ENCODE measurements at regions not wholly inside any gene's neighbourhood (a gene's known extent, or its start where the extent isn't known, plus 50 kb on each side); places are given as distances from the start of the nearest gene placed in this dataset.

GRCh38 chr15:93610944-93611343, 521.9 kb upstream of the RGMA start (continued):
- TF ChIP-seq, protein P1, sequence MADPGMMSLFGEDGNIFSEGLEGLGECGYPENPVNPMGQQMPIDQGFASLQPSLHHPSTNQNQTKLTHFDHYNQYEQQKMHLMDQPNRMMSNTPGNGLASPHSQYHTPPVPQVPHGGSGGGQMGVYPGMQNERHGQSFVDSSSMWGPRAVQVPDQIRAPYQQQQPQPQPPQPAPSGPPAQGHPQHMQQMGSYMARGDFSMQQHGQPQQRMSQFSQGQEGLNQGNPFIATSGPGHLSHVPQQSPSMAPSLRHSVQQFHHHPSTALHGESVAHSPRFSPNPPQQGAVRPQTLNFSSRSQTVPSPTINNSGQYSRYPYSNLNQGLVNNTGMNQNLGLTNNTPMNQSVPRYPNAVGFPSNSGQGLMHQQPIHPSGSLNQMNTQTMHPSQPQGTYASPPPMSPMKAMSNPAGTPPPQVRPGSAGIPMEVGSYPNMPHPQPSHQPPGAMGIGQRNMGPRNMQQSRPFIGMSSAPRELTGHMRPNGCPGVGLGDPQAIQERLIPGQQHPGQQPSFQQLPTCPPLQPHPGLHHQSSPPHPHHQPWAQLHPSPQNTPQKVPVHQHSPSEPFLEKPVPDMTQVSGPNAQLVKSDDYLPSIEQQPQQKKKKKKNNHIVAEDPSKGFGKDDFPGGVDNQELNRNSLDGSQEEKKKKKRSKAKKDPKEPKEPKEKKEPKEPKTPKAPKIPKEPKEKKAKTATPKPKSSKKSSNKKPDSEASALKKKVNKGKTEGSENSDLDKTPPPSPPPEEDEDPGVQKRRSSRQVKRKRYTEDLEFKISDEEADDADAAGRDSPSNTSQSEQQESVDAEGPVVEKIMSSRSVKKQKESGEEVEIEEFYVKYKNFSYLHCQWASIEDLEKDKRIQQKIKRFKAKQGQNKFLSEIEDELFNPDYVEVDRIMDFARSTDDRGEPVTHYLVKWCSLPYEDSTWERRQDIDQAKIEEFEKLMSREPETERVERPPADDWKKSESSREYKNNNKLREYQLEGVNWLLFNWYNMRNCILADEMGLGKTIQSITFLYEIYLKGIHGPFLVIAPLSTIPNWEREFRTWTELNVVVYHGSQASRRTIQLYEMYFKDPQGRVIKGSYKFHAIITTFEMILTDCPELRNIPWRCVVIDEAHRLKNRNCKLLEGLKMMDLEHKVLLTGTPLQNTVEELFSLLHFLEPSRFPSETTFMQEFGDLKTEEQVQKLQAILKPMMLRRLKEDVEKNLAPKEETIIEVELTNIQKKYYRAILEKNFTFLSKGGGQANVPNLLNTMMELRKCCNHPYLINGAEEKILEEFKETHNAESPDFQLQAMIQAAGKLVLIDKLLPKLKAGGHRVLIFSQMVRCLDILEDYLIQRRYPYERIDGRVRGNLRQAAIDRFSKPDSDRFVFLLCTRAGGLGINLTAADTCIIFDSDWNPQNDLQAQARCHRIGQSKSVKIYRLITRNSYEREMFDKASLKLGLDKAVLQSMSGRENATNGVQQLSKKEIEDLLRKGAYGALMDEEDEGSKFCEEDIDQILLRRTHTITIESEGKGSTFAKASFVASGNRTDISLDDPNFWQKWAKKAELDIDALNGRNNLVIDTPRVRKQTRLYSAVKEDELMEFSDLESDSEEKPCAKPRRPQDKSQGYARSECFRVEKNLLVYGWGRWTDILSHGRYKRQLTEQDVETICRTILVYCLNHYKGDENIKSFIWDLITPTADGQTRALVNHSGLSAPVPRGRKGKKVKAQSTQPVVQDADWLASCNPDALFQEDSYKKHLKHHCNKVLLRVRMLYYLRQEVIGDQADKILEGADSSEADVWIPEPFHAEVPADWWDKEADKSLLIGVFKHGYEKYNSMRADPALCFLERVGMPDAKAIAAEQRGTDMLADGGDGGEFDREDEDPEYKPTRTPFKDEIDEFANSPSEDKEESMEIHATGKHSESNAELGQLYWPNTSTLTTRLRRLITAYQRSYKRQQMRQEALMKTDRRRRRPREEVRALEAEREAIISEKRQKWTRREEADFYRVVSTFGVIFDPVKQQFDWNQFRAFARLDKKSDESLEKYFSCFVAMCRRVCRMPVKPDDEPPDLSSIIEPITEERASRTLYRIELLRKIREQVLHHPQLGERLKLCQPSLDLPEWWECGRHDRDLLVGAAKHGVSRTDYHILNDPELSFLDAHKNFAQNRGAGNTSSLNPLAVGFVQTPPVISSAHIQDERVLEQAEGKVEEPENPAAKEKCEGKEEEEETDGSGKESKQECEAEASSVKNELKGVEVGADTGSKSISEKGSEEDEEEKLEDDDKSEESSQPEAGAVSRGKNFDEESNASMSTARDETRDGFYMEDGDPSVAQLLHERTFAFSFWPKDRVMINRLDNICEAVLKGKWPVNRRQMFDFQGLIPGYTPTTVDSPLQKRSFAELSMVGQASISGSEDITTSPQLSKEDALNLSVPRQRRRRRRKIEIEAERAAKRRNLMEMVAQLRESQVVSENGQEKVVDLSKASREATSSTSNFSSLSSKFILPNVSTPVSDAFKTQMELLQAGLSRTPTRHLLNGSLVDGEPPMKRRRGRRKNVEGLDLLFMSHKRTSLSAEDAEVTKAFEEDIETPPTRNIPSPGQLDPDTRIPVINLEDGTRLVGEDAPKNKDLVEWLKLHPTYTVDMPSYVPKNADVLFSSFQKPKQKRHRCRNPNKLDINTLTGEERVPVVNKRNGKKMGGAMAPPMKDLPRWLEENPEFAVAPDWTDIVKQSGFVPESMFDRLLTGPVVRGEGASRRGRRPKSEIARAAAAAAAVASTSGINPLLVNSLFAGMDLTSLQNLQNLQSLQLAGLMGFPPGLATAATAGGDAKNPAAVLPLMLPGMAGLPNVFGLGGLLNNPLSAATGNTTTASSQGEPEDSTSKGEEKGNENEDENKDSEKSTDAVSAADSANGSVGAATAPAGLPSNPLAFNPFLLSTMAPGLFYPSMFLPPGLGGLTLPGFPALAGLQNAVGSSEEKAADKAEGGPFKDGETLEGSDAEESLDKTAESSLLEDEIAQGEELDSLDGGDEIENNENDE (IDR thresholded peaks at IDR 0.05; ENCODE audit: insufficient replicate concordance, low read length), result no peak
- TF ChIP-seq SIRT6 (IDR thresholded peaks at IDR 0.05; ENCODE audit: low read length), result no peak
- no peak for TF ChIP-seq USF2 (IDR thresholded peaks at IDR 0.05; ENCODE audit: low read length)
- no peak for TF ChIP-seq CREB1 (IDR thresholded peaks at IDR 0.05)
- no peak for TF ChIP-seq EGR1 (IDR thresholded peaks at IDR 0.05; ENCODE audit: borderline replicate concordance, low read depth, low read length)
- TF ChIP-seq NANOG (IDR thresholded peaks at IDR 0.05; ENCODE audit: insufficient read depth, low read depth, low read length, poor library complexity, severe bottlenecking), result no peak
- TF ChIP-seq, protein P2, sequence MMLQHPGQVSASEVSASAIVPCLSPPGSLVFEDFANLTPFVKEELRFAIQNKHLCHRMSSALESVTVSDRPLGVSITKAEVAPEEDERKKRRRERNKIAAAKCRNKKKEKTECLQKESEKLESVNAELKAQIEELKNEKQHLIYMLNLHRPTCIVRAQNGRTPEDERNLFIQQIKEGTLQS (IDR thresholded peaks at IDR 0.05; ENCODE audit: insufficient read depth, low read depth, low read length), result no peak
- no peak for TF ChIP-seq CEBPB (IDR thresholded peaks at IDR 0.05; ENCODE audit: low read depth, low read length)
- TF ChIP-seq FOSL1 (IDR thresholded peaks at IDR 0.05; ENCODE audit: insufficient read depth, low read depth, low read length), result no peak
- TF ChIP-seq EP300 (IDR thresholded peaks at IDR 0.05; ENCODE audit: borderline replicate concordance in 1 of 2, low read depth in 2 of 2, low read length in 2 of 2), result no peak

All from H1 (cell line).